ENCODE measurements at regions not wholly inside any gene's neighbourhood (a gene's known extent, or its start where the extent isn't known, plus 50 kb on each side); places are given as distances from the start of the nearest gene placed in this dataset.

GRCh38 chr5:115381911-115382662 lies 85.6 kb upstream of the CCDC112 start:
- TF ChIP-seq CTCF (IDR thresholded peaks at IDR 0.05; ENCODE audit: low read depth, low read length, missing input control) (no peak), EGR1 (IDR thresholded peaks at IDR 0.05; ENCODE audit: low read depth in 2 of 2) (no peak), TAF1 (conservative IDR thresholded peaks at IDR 0.05) (no peak), GABPA (IDR thresholded peaks at IDR 0.05 in 1 of 2, conservative IDR thresholded peaks at IDR 0.05 in 1 of 2) (no peak), ZBTB33 (IDR thresholded peaks at IDR 0.05) (no peak)

Measured in liver (tissue), 3 donors.